GM12865 (cell line): ENCODE measurements at regions not wholly inside any gene's neighbourhood (a gene's known extent, or its start where the extent isn't known, plus 50 kb on each side); places are given as distances from the start of the nearest gene placed in this dataset.

Experiments
- DNase-seq: peaks from one replicate; pipeline ENCODE4 v3.0.0; 2010; ENCODE audit warnings: low read depth
- H3K4me3 ChIP-seq: 2 replicates; pipeline ENCODE4 v1.5.1; 2011; ENCODE audit warnings: mild to moderate bottlenecking, low read depth, low read length, control low read depth
- TF ChIP-seq, protein P1 (sequence below): IDR thresholded peaks from 2 replicates; pipeline ENCODE4 v1.5.1; 2011; ENCODE audit warnings: low read length, control low read depth, low read depth, inconsistent platforms; ENCODE audit not compliant: insufficient read depth; ENCODE audit errors: missing control alignments

DNA sequence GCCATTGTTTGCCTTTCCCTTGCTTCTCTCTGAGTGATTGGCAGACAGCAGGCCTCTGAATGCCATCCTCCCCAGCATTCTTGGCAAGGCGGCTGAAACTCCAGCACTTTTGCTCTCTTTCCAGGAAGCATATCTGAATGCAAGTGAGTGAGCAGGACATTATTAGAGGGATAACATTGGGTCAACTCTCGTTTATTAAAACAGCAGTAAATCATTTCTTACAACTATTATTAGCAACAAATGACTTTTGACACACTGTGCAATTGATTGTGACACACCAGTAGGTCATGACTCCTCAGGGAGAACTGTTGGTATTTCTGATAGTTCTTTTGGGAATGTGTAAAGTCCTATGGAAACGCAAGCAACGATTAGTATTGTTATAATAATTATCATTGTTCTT is 103.8 kb downstream of the EFNB1 start:
- no peak overlapping the region for H3K4me3 ChIP-seq
- TF ChIP-seq, protein P1, sequence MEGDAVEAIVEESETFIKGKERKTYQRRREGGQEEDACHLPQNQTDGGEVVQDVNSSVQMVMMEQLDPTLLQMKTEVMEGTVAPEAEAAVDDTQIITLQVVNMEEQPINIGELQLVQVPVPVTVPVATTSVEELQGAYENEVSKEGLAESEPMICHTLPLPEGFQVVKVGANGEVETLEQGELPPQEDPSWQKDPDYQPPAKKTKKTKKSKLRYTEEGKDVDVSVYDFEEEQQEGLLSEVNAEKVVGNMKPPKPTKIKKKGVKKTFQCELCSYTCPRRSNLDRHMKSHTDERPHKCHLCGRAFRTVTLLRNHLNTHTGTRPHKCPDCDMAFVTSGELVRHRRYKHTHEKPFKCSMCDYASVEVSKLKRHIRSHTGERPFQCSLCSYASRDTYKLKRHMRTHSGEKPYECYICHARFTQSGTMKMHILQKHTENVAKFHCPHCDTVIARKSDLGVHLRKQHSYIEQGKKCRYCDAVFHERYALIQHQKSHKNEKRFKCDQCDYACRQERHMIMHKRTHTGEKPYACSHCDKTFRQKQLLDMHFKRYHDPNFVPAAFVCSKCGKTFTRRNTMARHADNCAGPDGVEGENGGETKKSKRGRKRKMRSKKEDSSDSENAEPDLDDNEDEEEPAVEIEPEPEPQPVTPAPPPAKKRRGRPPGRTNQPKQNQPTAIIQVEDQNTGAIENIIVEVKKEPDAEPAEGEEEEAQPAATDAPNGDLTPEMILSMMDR: no peak
- DNase-seq: no peak

DNA sequence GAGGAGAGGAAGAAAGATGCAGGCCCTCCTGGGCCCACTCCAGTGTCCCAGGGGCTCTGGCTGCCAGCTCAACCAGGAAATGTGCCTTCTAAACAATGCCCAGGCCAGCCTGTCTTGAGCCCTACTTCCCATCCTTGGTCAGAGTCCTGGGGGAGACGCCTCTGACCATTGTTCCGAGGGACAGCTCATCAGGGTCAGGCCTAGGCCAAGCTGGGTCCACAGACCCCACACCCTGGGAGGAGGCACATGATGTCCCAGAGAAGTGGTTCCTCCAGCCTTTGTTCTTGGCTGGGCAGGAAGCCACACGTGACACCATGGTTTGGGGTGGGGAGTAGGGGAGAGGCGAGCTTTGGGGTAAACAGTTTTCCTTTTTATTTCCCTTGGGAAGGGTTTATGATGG is 102.5 kb downstream of the EFNB1 start:
- H3K4me3 ChIP-seq: no peak overlapping the region
- no peak for DNase-seq
- TF ChIP-seq, protein P1: no peak

DNA sequence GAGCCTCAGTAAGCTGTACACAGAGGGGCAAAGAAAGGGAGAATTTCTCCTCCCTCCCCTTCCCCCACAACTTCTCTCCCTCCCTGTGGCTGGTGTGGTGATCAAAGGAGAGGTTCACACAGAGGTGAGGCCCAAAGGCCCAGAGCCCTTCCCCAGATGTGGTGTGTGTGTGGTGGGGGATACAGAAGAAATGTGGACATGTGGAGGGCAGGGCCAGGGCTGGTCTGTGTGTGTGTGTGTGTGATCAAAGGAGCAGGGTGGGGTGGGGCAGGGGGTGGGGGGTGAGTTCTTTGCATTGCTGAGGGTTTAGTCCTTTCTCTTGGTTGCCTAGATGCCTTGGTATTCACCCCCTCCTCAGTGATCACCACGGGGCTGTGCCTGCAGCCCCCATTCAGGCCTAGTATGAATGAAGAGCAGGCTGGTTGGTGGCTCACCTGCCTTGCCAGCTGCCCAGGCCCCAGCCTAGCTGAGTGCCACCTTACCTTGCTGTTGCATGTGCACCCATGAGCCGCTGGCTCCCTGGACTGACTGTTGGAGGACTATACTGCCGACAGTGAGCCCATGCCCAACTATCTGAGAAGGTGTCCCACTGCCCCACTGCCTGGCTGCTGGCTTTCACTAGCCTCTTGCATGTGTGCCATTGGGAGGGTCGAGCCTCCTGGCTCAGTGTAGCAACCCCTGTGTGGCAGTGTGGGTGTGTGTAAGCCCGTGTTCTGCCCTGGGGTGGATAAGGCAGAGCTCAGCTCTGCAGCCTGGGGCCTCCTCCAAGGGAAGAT is 101.9 kb downstream of the EFNB1 start:
- no peak for DNase-seq
- TF ChIP-seq, protein P1: no peak
- H3K4me3 ChIP-seq: no peak overlapping the region

DNA sequence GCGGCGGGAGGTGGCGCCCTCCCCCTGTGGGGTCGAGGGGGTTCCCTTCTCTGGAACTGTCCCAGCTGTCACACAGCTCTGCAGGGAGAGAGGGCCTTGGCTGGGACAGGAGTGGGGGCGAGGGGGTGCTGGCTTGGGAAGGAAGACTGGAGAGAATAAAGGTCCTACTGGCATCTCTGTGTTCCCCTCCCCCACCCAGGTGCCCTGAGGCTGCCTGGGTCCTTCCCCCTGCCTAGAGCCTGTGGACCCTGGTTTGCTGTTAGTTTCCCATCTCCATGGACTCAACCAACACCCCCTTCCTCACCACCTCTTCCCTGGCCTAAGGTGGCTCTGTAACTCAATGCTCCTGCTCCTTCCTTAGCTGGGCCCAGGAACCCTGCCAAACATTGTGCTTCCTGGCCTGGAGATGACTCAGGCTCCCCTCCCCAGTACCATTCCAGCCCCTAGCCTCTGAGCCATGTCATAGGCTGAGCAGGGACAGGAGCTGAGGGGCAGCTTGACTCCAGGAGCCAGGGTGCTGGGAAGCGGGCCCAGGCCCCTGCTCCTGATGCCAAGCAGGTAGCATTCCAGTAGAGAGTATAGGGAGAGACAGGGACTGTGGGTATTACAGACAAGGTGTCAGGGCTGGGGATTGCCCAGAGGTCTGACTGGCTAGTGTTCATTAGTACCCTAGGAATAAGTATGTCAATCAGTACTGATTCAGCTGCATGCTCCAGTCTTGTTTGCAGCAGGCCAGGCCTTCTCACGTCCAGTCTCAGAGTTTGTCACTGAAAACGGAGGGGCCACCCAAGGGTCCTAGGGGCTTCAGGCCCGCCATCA is 100.7 kb downstream of the EFNB1 start:
- no peak overlapping the region for H3K4me3 ChIP-seq
- TF ChIP-seq, protein P1: no peak
- no peak for DNase-seq

DNA sequence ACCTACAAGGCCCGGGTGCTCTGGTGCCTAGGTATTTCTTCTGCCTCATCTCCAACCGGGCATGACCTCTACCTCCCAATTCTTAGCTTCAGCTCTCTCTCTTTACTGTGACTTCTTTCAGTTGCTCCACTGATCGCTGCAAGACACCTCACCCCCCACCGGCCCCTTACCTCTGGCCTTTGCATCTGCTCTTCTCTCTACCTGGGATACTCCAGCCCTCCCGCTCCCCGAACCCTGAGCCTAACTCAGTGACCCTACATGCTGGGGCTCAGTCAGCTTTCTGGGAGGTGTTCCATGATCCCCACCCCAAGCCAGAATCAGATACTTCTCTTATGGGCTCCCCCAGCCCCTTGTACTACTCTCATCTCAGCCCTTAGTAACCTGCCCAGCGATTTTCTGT is 99.6 kb downstream of the EFNB1 start:
- TF ChIP-seq, protein P1: no peak
- no peak overlapping the region for H3K4me3 ChIP-seq
- DNase-seq: no peak

DNA sequence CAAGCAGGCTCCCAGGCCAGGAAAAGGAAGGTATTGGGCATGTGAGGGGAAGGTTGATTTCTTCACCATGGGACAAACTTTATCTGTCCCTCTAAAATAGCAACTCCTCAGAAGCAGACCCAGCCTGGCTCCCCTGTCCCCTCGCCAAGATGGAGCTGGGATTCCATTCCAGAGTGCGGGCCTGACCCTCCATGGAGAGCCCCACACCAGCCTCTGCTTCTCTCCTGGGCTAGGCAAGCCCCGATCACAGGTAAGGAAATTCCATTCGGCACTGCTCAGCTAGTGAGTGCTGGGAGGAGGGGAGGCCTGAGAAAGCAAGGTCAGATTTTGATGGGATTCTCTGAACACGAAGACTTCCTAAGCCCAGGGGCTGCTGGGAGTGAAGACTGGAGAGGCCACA is 98.4 kb downstream of the EFNB1 start:
- TF ChIP-seq, protein P1: no peak
- no peak overlapping the region for H3K4me3 ChIP-seq
- no peak for DNase-seq
